WI38 (cell line): ENCODE measurements at regions not wholly inside any gene's neighbourhood (a gene's known extent, or its start where the extent isn't known, plus 50 kb on each side); places are given as distances from the start of the nearest gene placed in this dataset.
"Not testable (repeated sequence)": the region's sequence is repeated elsewhere in the genome, so short reads cannot be mapped to it uniquely, and the experiment has no call there.

Source experiments
- H3K4me3 ChIP-seq: 2 replicates; pipeline ENCODE4 v1.5.1; 2011; ENCODE audit warnings: low read depth, mild to moderate bottlenecking, control low read depth, low read length
- CTCF ChIP-seq: IDR thresholded peaks from 2 replicates; pipeline ENCODE4 v1.5.1; 2012; ENCODE audit warnings: low read depth, mild to moderate bottlenecking, control low read depth, low read length

GRCh38 chr4:181020456-181020855 lies 1222.7 kb upstream of the TENM3 start:
- H3K4me3 ChIP-seq = no peak overlapping the region
- no peak for TF ChIP-seq CTCF

GRCh38 chr4:181021213-181021612 lies 1222.0 kb upstream of the TENM3 start:
- TF ChIP-seq CTCF = no peak
- no peak overlapping the region for H3K4me3 ChIP-seq

GRCh38 chr4:181030135-181030921 lies 1212.9 kb upstream of the TENM3 start:
- H3K4me3 ChIP-seq = not testable (repeated sequence)

- no peak for TF ChIP-seq CTCF
- H3K4me3 ChIP-seq = no peak overlapping the region
Measured at GRCh38 chr4:181030961-181031360, 1212.2 kb upstream of the TENM3 start.

GRCh38 chr4:181043486-181043885 lies 1199.7 kb upstream of the TENM3 start:
- H3K4me3 ChIP-seq = no peak overlapping the region
- TF ChIP-seq CTCF = no peak

- TF ChIP-seq CTCF = no peak
- no peak overlapping the region for H3K4me3 ChIP-seq
Measured at GRCh38 chr4:181046809-181047208, 1196.4 kb upstream of the TENM3 start.

- no peak for TF ChIP-seq CTCF
- H3K4me3 ChIP-seq = no peak overlapping the region
Measured at GRCh38 chr4:181051931-181052330, 1191.3 kb upstream of the TENM3 start.

GRCh38 chr4:181061787-181062186 lies 1181.4 kb upstream of the TENM3 start:
- TF ChIP-seq CTCF = no peak

More at GRCh38 chr4:181061787-181062186, 1181.4 kb upstream of the TENM3 start:
- no peak overlapping the region for H3K4me3 ChIP-seq
